Right lobe of liver (tissue), 4 donors: ENCODE measurements at regions not wholly inside any gene's neighbourhood (a gene's known extent, or its start where the extent isn't known, plus 50 kb on each side); places are given as distances from the start of the nearest gene placed in this dataset.

Experiments
- CTCF ChIP-seq, 4 donors: fragments of 200-600 bp in 3 of 4; fragments of 450-650 bp in 1 of 4; IDR thresholded peaks; one replicate each; pipeline versions ENCODE4 v1.5.1 to v1.8.0; 2016 to 2022; ENCODE audit warnings: antibody characterized with exemption in 4 of 4, mild to moderate bottlenecking in 2 of 4
- POLR2A ChIP-seq: fragments of 450-650 bp; IDR thresholded peaks from one replicate; pipeline ENCODE4 v1.6.1; 2017; ENCODE audit warnings: antibody characterized with exemption, mild to moderate bottlenecking
- donor health status: DM: no; HTN: no; CAD: no.
- donor health status: DM: no; HTN: no; CAD: no.
- donor health status: DM: no; HTN: yes; CAD: no.

DNA sequence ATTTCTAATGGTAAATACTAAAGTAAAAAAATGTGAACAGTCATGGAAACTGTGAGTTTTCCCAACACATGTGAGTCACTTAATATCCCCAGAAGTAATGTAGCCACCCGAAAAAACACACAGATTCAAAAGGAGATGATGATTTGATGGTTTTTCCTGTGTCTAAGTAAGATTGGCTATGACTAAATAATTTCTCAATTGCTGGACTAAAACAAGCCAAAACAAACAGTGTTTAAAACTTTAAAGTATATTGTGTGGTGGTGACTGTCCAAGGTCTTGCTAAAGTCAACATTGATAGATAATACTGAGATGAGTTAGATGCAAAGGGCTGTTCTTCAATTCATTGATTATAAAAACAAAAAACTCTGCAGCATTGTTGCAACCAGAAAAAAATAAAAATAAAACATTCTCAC lies 89.6 kb upstream of the SOX5 start:
- TF ChIP-seq CTCF (IDR thresholded peaks at IDR 0.05), result no peak
- no peak for TF ChIP-seq POLR2A
